OCI-LY1 (cell line): ENCODE measurements at regions not wholly inside any gene's neighbourhood (a gene's known extent, or its start where the extent isn't known, plus 50 kb on each side); places are given as distances from the start of the nearest gene placed in this dataset.

ENCODE experiments used
- CTCF ChIP-seq: fragments of 200-600 bp; sonication (generic), shearing (Covaris generic); IDR thresholded peaks from 2 replicates; pipeline ENCODE4 v1.5.1; 2017; ENCODE audit warnings: mild to moderate bottlenecking, antibody characterized with exemption, low read length, moderate library complexity, mixed read lengths
- EZH2 ChIP-seq: fragments of 200-600 bp; sonication (generic), shearing (Covaris generic); IDR thresholded peaks from 2 replicates; pipeline ENCODE4 v1.8.0; 2017; ENCODE audit warnings: borderline replicate concordance, mixed run types, mild to moderate bottlenecking, antibody characterized with exemption, low read length, moderate library complexity, mixed read lengths

- TF ChIP-seq CTCF = no peak
- TF ChIP-seq EZH2 = no peak
Measured at GRCh38 chr1:99137554-99138206, 126.6 kb upstream of the PLPPR4 start.
